Ectodermal cell (in vitro differentiated cells): ENCODE measurements at regions not wholly inside any gene's neighbourhood (a gene's known extent, or its start where the extent isn't known, plus 50 kb on each side); places are given as distances from the start of the nearest gene placed in this dataset.

ENCODE experiments used
- H3K27ac ChIP-seq: 2 replicates; pipeline ENCODE4 v1.7.0; 2013; ENCODE audit warnings: mild to moderate bottlenecking, low read depth, low read length; ENCODE audit not compliant: insufficient read depth, poor library complexity, severe bottlenecking
- H3K27me3 ChIP-seq: 2 replicates; pipeline ENCODE4 v1.7.0; 2013; ENCODE audit warnings: mild to moderate bottlenecking, low read length; ENCODE audit not compliant: insufficient read depth, control insufficient read depth, poor library complexity, severe bottlenecking
- H3K36me3 ChIP-seq: one replicate; pipeline ENCODE4 v1.7.0; 2013; ENCODE audit warnings: low read length; ENCODE audit not compliant: control insufficient read depth, insufficient read depth
- H3K4me1 ChIP-seq: one replicate; pipeline ENCODE4 v1.7.0; 2013; ENCODE audit warnings: low read length; ENCODE audit not compliant: control insufficient read depth, insufficient read depth
- H3K4me3 ChIP-seq: 2 replicates; pipeline ENCODE4 v1.7.0; 2013; ENCODE audit warnings: low read depth, low read length, control low read depth; ENCODE audit not compliant: insufficient read depth
- H3K9me3 ChIP-seq: 2 replicates; pipeline ENCODE4 v1.7.0; 2013; ENCODE audit warnings: mild to moderate bottlenecking, low read length, moderate library complexity; ENCODE audit not compliant: control insufficient read depth
- WGBS, 2 experiments: methylation state at CpG; one replicate each; pipeline ENCODE4 v1.1.7; 2013; ENCODE audit warnings: missing lambda C conversion rate in 2 of 2; 5-methylcytosine and 5-hydroxymethylcytosine counted together

DNA sequence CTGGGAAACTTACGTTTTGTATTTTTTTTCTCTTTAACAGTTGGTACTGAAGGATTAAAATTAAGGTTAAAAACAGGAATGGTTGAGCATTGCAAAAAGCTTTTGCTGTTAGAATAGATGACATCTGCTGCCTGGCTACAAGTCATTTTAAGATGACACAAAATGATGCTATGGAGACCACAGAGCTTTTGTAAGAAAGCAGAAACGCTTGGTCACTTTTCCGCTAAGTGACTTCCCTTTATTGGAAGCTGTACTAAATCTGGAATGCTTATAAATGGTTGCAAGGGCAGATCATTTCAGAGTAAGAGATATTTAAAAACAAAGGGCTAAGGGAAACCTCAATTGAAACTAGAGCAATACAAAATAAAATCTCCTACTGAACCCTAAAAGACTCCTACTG, 544.0 kb downstream of the STK39 start:
- Histone ChIP-seq H3K4me1 (no peaks in the 10 kb centered on the region), H3K36me3 (no peaks in the 10 kb centered on the region), H3K27me3 (no peaks in the 10 kb centered on the region), H3K9me3 (no peaks in the 10 kb centered on the region), H3K27ac (no peak overlapping the region), H3K4me3 (no peak overlapping the region)
- WGBS, 2 experiments: 93% methylated on average over 3 of the region's 3 CpGs

DNA sequence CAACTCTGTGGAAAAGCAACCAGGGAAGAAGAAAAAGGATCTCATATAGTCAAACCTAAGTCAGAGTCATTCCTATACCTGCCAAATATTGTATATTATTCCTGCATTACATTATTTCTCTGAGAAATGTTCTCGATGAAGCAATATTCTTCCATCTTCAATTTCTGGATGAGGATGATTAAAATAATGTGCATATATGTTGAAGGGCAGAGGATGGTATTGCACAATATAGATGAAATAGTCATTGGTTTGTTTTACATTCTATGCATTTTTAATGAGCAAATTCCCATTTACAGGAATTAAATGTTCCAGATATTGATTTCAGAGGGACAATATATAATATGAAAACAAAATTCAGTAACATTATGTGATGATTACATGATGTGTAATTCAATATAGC, 545.2 kb downstream of the STK39 start:
- Histone ChIP-seq H3K36me3 (no peaks in the 10 kb centered on the region), H3K27ac (no peak overlapping the region), H3K4me3 (no peak overlapping the region), H3K4me1 (no peaks in the 10 kb centered on the region), H3K9me3 (no peaks in the 10 kb centered on the region), H3K27me3 (no peaks in the 10 kb centered on the region)
- WGBS, 2 experiments: 100% methylated on average over 1 of the region's 1 CpG; no CpG with 5 or more reads in 1 of the 2 experiments

DNA sequence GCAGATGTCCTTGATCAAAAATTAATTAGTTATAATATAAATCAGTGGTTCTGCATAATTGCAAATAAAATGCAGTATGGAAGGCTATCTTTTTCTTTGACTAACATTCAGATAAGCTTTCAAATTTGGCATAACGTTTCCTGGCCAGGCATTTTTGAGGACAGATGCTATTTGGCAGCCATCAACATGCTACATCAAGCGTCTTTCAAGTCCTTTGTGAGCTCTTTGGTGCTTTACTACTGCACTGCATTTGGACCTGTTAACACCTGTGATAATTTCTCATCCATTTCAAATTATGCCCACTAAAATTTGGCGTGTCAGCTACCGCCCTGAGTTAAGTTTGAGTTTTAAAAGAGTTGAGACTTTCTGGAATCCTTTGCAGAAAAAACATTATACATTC, 545.7 kb downstream of the STK39 start:
- Histone ChIP-seq H3K36me3 (no peaks in the 10 kb centered on the region), H3K9me3 (no peaks in the 10 kb centered on the region), H3K4me3 (no peak overlapping the region), H3K27me3 (no peaks in the 10 kb centered on the region), H3K4me1 (no peaks in the 10 kb centered on the region), H3K27ac (no peak overlapping the region)
- WGBS, 2 experiments: 93 to 94% methylated on average over 4 of the region's 4 CpGs

DNA sequence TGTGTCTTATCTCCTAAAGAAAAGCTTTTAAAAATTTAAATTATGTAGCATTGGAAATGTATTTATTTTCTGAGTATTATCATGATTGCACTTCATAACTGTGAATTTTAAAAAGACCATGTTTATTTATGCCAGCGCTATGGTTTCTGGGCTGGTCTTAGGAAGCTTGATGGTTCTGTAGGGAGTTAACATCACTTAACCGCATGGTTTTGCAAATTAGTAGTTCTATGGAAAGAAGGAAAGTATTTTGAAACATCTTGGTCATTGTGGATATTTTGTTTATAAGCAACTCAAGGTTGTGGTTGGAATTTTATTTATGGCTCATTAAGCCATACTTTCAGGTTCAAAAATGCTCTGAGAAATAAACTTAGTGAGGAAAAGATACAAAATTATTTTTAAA, 549.4 kb downstream of the STK39 start:
- WGBS, 2 experiments: 84 to 87% methylated on average over 2 of the region's 2 CpGs
- Histone ChIP-seq H3K9me3 (no peaks in the 10 kb centered on the region), H3K4me3 (no peak overlapping the region)

DNA sequence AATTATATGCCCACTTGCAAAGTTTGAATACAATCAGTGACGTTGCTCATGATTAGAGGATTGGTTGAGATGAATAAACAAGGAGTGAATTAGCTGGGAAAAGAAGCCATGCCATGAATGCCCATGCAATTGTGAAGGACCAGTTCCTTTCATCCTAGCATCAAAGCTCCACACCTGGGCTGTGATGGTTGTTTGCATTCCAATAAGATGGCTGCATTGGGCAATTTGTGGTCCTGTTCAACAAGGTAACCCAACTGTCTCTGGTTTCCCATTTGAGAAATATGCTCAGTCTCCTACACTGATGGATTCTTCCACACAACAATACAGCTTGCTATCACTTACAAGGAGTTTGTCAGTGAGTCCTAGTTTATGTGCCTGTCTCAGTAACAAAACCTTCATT, 550.2 kb downstream of the STK39 start:
- Histone ChIP-seq H3K4me3 (no peak overlapping the region), H3K36me3 (no peaks in the 10 kb centered on the region), H3K9me3 (no peaks in the 10 kb centered on the region), H3K27me3 (no peaks in the 10 kb centered on the region), H3K4me1 (no peaks in the 10 kb centered on the region), H3K27ac (no peak overlapping the region)
- WGBS, 2 experiments: 53 to 71% methylated on average over 1 of the region's 1 CpG

More for the DNA sequence above, 549.4 kb downstream of the STK39 start:
- Histone ChIP-seq H3K27me3 (no peaks in the 10 kb centered on the region), H3K36me3 (no peaks in the 10 kb centered on the region), H3K4me1 (no peaks in the 10 kb centered on the region), H3K27ac (no peak overlapping the region)

DNA sequence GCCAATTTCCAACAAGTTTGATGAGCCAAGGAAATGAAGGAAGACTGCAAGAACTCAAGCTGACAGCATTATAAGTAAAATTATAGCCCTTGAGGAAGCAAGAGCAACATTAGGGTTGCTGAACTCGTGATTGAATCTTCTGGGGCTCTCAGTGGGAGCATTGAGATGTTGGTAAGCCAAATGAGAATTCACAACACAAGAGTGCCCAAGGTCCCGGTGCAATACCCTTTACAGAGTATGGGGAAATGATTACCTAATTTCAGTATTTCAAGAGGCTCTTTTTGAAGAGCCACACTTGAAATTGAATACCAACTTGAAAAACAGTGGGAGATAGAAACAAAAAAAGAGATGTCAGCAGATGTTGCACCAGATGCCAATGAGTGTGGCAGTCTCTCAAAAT, 554.5 kb downstream of the STK39 start:
- Histone ChIP-seq H3K4me3 (no peak overlapping the region), H3K9me3 (no peaks in the 10 kb centered on the region), H3K27me3 (no peaks in the 10 kb centered on the region), H3K36me3 (no peaks in the 10 kb centered on the region), H3K4me1 (no peaks in the 10 kb centered on the region), H3K27ac (no peak overlapping the region)
- 93 to 97% methylated on average over 2 of the region's 2 CpGs for WGBS, 2 experiments

DNA sequence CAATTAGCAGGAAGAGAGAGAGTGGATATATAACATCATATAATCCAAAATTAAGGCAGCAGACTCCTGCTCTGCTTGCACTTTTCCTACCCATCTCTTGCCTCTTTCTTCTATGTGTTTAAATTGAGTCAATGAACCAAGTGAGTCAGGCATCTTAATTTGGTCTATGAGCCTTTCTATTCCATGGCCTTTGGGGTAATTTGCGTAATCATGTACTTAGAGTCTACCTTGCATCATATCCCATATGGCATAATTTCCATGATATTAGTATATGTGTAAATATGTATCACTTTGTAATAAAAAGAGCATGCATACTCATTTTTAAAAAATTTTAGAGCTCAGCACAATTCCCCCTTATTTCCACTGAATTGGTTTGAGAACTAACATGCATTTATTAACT, 555.2 kb downstream of the STK39 start:
- Histone ChIP-seq H3K4me3 (no peak overlapping the region), H3K9me3 (no peaks in the 10 kb centered on the region), H3K27me3 (no peaks in the 10 kb centered on the region), H3K27ac (no peak overlapping the region), H3K4me1 (no peaks in the 10 kb centered on the region), H3K36me3 (no peaks in the 10 kb centered on the region)
- WGBS, 2 experiments: no CpG with 5 or more reads among the region's 1 CpG

DNA sequence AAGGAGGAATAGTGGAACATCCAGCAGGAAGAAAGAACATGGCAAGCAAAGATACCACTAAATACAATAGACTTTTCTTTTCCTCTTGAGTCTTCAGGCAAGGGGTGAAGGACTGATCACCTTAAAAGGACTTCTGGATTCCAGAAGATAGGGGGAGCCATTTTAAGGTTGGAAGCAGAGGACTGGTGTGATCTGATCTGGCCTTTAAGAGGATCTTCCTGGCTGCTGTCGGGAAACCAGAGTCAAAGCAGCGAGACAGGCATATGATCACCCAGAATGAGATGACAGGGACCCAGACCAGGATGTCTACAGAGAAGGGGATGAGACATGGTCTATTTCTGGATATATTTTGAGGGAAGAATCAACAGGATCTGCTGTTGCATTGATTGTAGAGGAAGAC, 558.0 kb downstream of the STK39 start:
- Histone ChIP-seq H3K4me3 (no peak overlapping the region), H3K27me3 (no peaks in the 10 kb centered on the region), H3K27ac (no peak overlapping the region), H3K4me1 (no peaks in the 10 kb centered on the region), H3K9me3 (no peaks in the 10 kb centered on the region), H3K36me3 (no peaks in the 10 kb centered on the region)
- 87 to 93% methylated on average over 2 of the region's 2 CpGs for WGBS, 2 experiments

DNA sequence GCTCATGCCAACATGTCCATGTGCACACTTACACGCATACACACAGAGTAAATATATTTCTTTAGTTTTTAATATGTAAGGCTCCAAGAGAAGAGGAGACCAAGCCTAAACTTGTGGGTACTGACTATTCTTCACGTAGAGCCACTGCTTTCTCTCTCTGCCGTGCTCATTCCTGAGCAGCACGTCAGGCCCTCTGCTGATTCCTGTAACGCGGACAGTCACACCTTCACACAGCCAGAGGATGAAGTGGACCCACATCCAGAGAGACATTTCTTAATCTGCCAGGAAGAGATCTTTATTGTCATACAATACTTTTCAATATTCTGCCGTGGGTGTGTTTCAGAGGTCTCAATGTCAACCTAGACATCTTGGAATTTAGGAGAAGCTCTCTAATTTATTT, 560.7 kb downstream of the STK39 start:
- H3K4me3 ChIP-seq: no peak overlapping the region
- WGBS, 2 experiments: 87 to 92% methylated on average over 6 to 7 of the region's 7 CpGs

DNA sequence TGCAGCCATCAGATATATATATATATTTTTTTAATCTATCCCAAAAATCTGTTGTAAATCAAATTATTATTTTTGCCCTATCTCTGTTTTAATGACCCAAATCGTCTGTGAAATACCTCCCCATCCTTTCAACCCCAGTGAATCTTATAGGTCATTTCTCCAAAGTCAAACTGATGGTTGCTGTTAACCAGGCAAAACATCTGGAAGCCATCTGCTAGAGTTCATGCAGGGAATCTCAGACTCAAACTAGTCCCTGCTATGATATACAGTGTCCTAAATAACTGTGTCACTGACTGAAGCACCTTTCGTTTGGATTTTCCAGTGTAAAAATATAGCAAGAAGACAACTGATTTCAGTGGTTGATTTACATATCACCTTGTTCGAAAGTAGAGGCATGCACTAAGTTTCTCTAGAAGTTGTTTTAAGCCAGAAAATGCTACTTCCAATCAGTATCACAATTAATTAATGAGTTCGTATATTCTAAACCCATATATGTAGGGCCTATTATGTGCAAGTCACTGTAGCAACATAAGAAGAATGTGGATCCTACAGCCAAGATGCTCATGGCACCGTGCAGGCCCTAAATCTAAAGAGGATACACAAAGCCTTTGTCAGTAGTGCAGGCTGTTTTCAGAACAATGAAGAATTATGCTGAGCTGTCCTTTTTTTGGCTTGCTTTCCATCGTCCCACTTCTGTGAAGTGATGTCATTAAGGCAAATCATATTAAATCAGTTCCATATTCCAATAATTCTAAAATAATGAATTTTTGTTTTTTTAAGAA, 566.0 kb downstream of the STK39 start:
- H3K4me3 ChIP-seq: no peak overlapping the region
- peaks cover 9% of the 10 kb centered on the region for H3K4me1 ChIP-seq
- no peak overlapping the region for H3K27ac ChIP-seq
- WGBS, 2 experiments: 74 to 79% methylated on average over 6 of the region's 6 CpGs
- no peaks in the 10 kb centered on the region for H3K27me3 ChIP-seq
- H3K9me3 ChIP-seq: no peaks in the 10 kb centered on the region
- no peaks in the 10 kb centered on the region for H3K36me3 ChIP-seq

More for the DNA sequence above, 560.7 kb downstream of the STK39 start:
- Histone ChIP-seq H3K27ac (no peak overlapping the region), H3K4me1 (peaks cover 5% of the 10 kb centered on the region), H3K9me3 (no peaks in the 10 kb centered on the region), H3K27me3 (no peaks in the 10 kb centered on the region), H3K36me3 (no peaks in the 10 kb centered on the region)
